SH-SY5Y (cell line): ENCODE measurements at regions not wholly inside any gene's neighbourhood (a gene's known extent, or its start where the extent isn't known, plus 50 kb on each side); places are given as distances from the start of the nearest gene placed in this dataset.

Source experiments
- GATA2 ChIP-seq: IDR thresholded peaks from 2 replicates; pipeline ENCODE4 v1.6.1; 2011; ENCODE audit warnings: mild to moderate bottlenecking, low read depth, low read length
- GATA3 ChIP-seq: IDR thresholded peaks from 2 replicates; pipeline ENCODE4 v1.6.1; 2011; ENCODE audit warnings: low read depth, mild to moderate bottlenecking, low read length, moderate library complexity

- TF ChIP-seq GATA3 (no peak), GATA2 (no peak)
Measured at GRCh38 chr3:16121391-16121790, 53.1 kb upstream of the GALNT15 start.
